ENCODE measurements at regions not wholly inside any gene's neighbourhood (a gene's known extent, or its start where the extent isn't known, plus 50 kb on each side); places are given as distances from the start of the nearest gene placed in this dataset.

GRCh38 chr4:72924814-72925213 lies 144.7 kb downstream of the COX18 start:
- TF ChIP-seq CTCF (IDR thresholded peaks at IDR 0.05; ENCODE audit: insufficient read depth, low read length, poor library complexity, severe bottlenecking) (no peak), EZH2phosphoT487 (conservative IDR thresholded peaks at IDR 0.05; ENCODE audit: low read length) (no peak)

Measured in SU-DHL-6 (cell line).